CD8-positive, alpha-beta memory T cell (primary cell): ENCODE measurements at regions not wholly inside any gene's neighbourhood (a gene's known extent, or its start where the extent isn't known, plus 50 kb on each side); places are given as distances from the start of the nearest gene placed in this dataset.
"Not testable (repeated sequence)": the region's sequence is repeated elsewhere in the genome, so short reads cannot be mapped to it uniquely, and the experiment has no call there.

Source experiments
- CTCF ChIA-PET: fragments of 350-600 bp; sonication (Branson Sonifier 250); formaldehyde crosslinking; loops from one replicate; lab custom pipeline; 2021; ENCODE audit warnings: antibody characterized with exemption; lab: Charles Lee
- POLR2A ChIA-PET: fragments of 350-600 bp; sonication (Branson Sonifier 250); formaldehyde crosslinking; loops from one replicate; lab custom pipeline; 2021; ENCODE audit warnings: antibody characterized with exemption; lab: Charles Lee
- DNase-seq, 5 donors: peaks; one replicate each; pipeline versions ENCODE4 v3.0.0 to v3.0.0-alpha.2; 2020 to 2022; ENCODE audit warnings: mixed read lengths in 1 of 5
- H3K27ac ChIP-seq: one replicate; pipeline ENCODE4 v1.7.0; 2013; ENCODE audit warnings: low read depth, mild to moderate bottlenecking, low read length, moderate library complexity
- H3K27me3 ChIP-seq: 2 replicates; pipeline ENCODE4 v1.7.0; 2013; ENCODE audit warnings: low read length, mild to moderate bottlenecking; ENCODE audit not compliant: insufficient read depth, poor library complexity, severe bottlenecking
- H3K36me3 ChIP-seq: 2 replicates; pipeline ENCODE4 v1.7.0; 2013; ENCODE audit warnings: mild to moderate bottlenecking, low read length, moderate library complexity; ENCODE audit not compliant: insufficient read depth
- H3K4me1 ChIP-seq: 2 replicates; pipeline ENCODE4 v1.7.0; 2013; ENCODE audit warnings: mild to moderate bottlenecking, low read length, moderate library complexity; ENCODE audit not compliant: insufficient read depth
- H3K4me3 ChIP-seq: 2 replicates; pipeline ENCODE4 v1.7.0; 2013; ENCODE audit warnings: mild to moderate bottlenecking, low read length
- H3K9me3 ChIP-seq: 2 replicates; pipeline ENCODE4 v1.7.0; 2013; ENCODE audit warnings: mild to moderate bottlenecking, low read length
- H3K27ac Mint-ChIP-seq, 8 donors: one replicate each; pipeline ENCODE4 v1.8.0; 2020 to 2021; ENCODE audit warnings: mixed read lengths in 8 of 8, mild to moderate bottlenecking in 6 of 8, inconsistent platforms in 3 of 8, moderate library complexity in 3 of 8
- H3K27me3 Mint-ChIP-seq, 2 donors: one replicate each; pipeline ENCODE4 v1.8.0; 2020 to 2021; ENCODE audit warnings: mixed read lengths in 2 of 2, mild to moderate bottlenecking in 1 of 2, moderate library complexity in 1 of 2
- H3K36me3 Mint-ChIP-seq, 3 donors: one replicate each; pipeline ENCODE4 v1.8.0; 2020 to 2021; ENCODE audit warnings: mixed read lengths in 3 of 3, inconsistent platforms in 1 of 3, mild to moderate bottlenecking in 1 of 3
- H3K4me1 Mint-ChIP-seq, 3 donors: one replicate each; pipeline ENCODE4 v1.8.0; 2020 to 2021; ENCODE audit warnings: mixed read lengths in 3 of 3, inconsistent platforms in 1 of 3, mild to moderate bottlenecking in 1 of 3
- H3K4me3 Mint-ChIP-seq, 7 donors: one replicate each; pipeline ENCODE4 v1.8.0; 2020 to 2021; ENCODE audit warnings: mixed read lengths in 7 of 7, mild to moderate bottlenecking in 6 of 7, moderate library complexity in 4 of 7, inconsistent platforms in 2 of 7
- H3K9me3 Mint-ChIP-seq, 5 donors: one replicate each; pipeline ENCODE4 v1.8.0; 2020 to 2022; ENCODE audit warnings: mixed read lengths in 5 of 5, mild to moderate bottlenecking in 3 of 5, moderate library complexity in 2 of 5, inconsistent platforms in 1 of 5

GRCh38 chr18:14952444-14953077, 204.6 kb downstream of the ANKRD30B start:
- H3K27ac Mint-ChIP-seq, POLR2A ChIA-PET, H3K4me1 Mint-ChIP-seq, H3K4me3 ChIP-seq, H3K27me3 ChIP-seq, H3K4me1 ChIP-seq, H3K36me3 ChIP-seq, CTCF ChIA-PET, DNase-seq, H3K27ac ChIP-seq, H3K27me3 Mint-ChIP-seq, H3K9me3 ChIP-seq, H3K36me3 Mint-ChIP-seq, H3K4me3 Mint-ChIP-seq: not testable (repeated sequence)
- H3K9me3 Mint-ChIP-seq: peaks cover 3 to 17% (median 8%) of the 10 kb centered on the region in 5 donors

GRCh38 chr18:14958701-14959100, 210.7 kb downstream of the ANKRD30B start:
- H3K27ac Mint-ChIP-seq: no peak overlapping the region
- Histone ChIP-seq H3K4me3 (no peak overlapping the region), H3K9me3 (no peaks in the 10 kb centered on the region), H3K27me3 (no peaks in the 10 kb centered on the region), H3K4me1 (no peaks in the 10 kb centered on the region), H3K36me3 (no peaks in the 10 kb centered on the region), H3K27ac (no peak overlapping the region)
- DNase-seq: no peak
- no peaks in the 10 kb centered on the region for H3K4me1 Mint-ChIP-seq
- H3K9me3 Mint-ChIP-seq: peaks cover 3 to 17% (median 8%) of the 10 kb centered on the region in 5 donors
- no peaks in the 10 kb centered on the region for H3K27me3 Mint-ChIP-seq
- H3K4me3 Mint-ChIP-seq: no peak overlapping the region
- POLR2A ChIA-PET: no interaction called here
- CTCF ChIA-PET: no interaction called here
- H3K36me3 Mint-ChIP-seq: no peaks in the 10 kb centered on the region

GRCh38 chr18:14959550-14959949, 211.6 kb downstream of the ANKRD30B start:
- no peaks in the 10 kb centered on the region for H3K4me1 Mint-ChIP-seq
- no peak overlapping the region for H3K27ac Mint-ChIP-seq
- H3K27me3 Mint-ChIP-seq: no peaks in the 10 kb centered on the region
- H3K9me3 Mint-ChIP-seq: peaks cover 3 to 17% (median 8%) of the 10 kb centered on the region in 5 donors
- no peaks in the 10 kb centered on the region for H3K36me3 Mint-ChIP-seq
- H3K4me3 Mint-ChIP-seq: no peak overlapping the region
- no peaks in the 10 kb centered on the region for H3K4me1 ChIP-seq
- no peak for DNase-seq
- no peaks in the 10 kb centered on the region for H3K9me3 ChIP-seq
- no peaks in the 10 kb centered on the region for H3K36me3 ChIP-seq
- H3K27me3 ChIP-seq: no peaks in the 10 kb centered on the region
- POLR2A ChIA-PET: no interaction called here
- no peak overlapping the region for H3K27ac ChIP-seq
- no peak overlapping the region for H3K4me3 ChIP-seq
- CTCF ChIA-PET: no interaction called here

GRCh38 chr18:14961991-14962390, 214.0 kb downstream of the ANKRD30B start:
- ChIA-PET POLR2A (no interaction called here), CTCF (no interaction called here)
- no peaks in the 10 kb centered on the region for H3K36me3 Mint-ChIP-seq
- Histone ChIP-seq H3K36me3 (no peaks in the 10 kb centered on the region), H3K27me3 (no peaks in the 10 kb centered on the region), H3K27ac (no peak overlapping the region), H3K4me3 (no peak overlapping the region), H3K4me1 (no peaks in the 10 kb centered on the region), H3K9me3 (no peaks in the 10 kb centered on the region)
- H3K4me1 Mint-ChIP-seq: no peaks in the 10 kb centered on the region
- H3K27me3 Mint-ChIP-seq: no peaks in the 10 kb centered on the region
- DNase-seq: no peak
- H3K9me3 Mint-ChIP-seq: peaks cover 0 to 5% (median 0%) of the 10 kb centered on the region in 5 donors
- no peak overlapping the region for H3K27ac Mint-ChIP-seq
- H3K4me3 Mint-ChIP-seq: no peak overlapping the region

- Mint-ChIP-seq H3K36me3 (no peaks in the 10 kb centered on the region), H3K27ac (no peak overlapping the region), H3K4me1 (no peaks in the 10 kb centered on the region), H3K4me3 (no peak overlapping the region), H3K9me3 (no peaks in the 10 kb centered on the region), H3K27me3 (no peaks in the 10 kb centered on the region)
- no peak for DNase-seq
- no peak overlapping the region for H3K4me3 ChIP-seq
- no peak overlapping the region for H3K27ac ChIP-seq
- H3K9me3 ChIP-seq: no peaks in the 10 kb centered on the region
- no peaks in the 10 kb centered on the region for H3K27me3 ChIP-seq
- CTCF ChIA-PET: no interaction called here
- POLR2A ChIA-PET: no interaction called here
- H3K36me3 ChIP-seq: no peaks in the 10 kb centered on the region
- H3K4me1 ChIP-seq: no peaks in the 10 kb centered on the region
Observed at GRCh38 chr18:14962626-14963025, 214.7 kb downstream of the ANKRD30B start.

- ChIA-PET POLR2A (no interaction called here), CTCF (no interaction called here)
- no peaks in the 10 kb centered on the region for H3K27me3 ChIP-seq
- no peak for DNase-seq
- H3K36me3 ChIP-seq: no peaks in the 10 kb centered on the region
- Mint-ChIP-seq H3K9me3 (no peaks in the 10 kb centered on the region), H3K36me3 (no peaks in the 10 kb centered on the region), H3K27me3 (no peaks in the 10 kb centered on the region), H3K27ac (no peak overlapping the region), H3K4me1 (no peaks in the 10 kb centered on the region), H3K4me3 (no peak overlapping the region)
- H3K27ac ChIP-seq: no peak overlapping the region
- H3K9me3 ChIP-seq: no peaks in the 10 kb centered on the region
- H3K4me1 ChIP-seq: no peaks in the 10 kb centered on the region
- H3K4me3 ChIP-seq: no peak overlapping the region
Observed at GRCh38 chr18:14963246-14963645, 215.3 kb downstream of the ANKRD30B start.

GRCh38 chr18:14964002-14964401, 216.0 kb downstream of the ANKRD30B start:
- ChIA-PET POLR2A (no interaction called here), CTCF (no interaction called here)
- no peak overlapping the region for H3K4me3 Mint-ChIP-seq

GRCh38 chr18:14964406-14964805, 216.4 kb downstream of the ANKRD30B start:
- ChIA-PET POLR2A (no interaction called here), CTCF (no interaction called here)
- H3K4me1 ChIP-seq: no peaks in the 10 kb centered on the region
- Mint-ChIP-seq H3K4me3 (no peak overlapping the region), H3K9me3 (no peaks in the 10 kb centered on the region), H3K27ac (no peak overlapping the region), H3K27me3 (no peaks in the 10 kb centered on the region), H3K4me1 (no peaks in the 10 kb centered on the region), H3K36me3 (no peaks in the 10 kb centered on the region)
- H3K27me3 ChIP-seq: no peaks in the 10 kb centered on the region
- no peak for DNase-seq
- no peak overlapping the region for H3K27ac ChIP-seq
- no peaks in the 10 kb centered on the region for H3K9me3 ChIP-seq
- no peak overlapping the region for H3K4me3 ChIP-seq
- no peaks in the 10 kb centered on the region for H3K36me3 ChIP-seq

More at GRCh38 chr18:14964002-14964401, 216.0 kb downstream of the ANKRD30B start:
- Histone ChIP-seq H3K27ac (no peak overlapping the region), H3K4me3 (no peak overlapping the region), H3K9me3 (no peaks in the 10 kb centered on the region), H3K27me3 (no peaks in the 10 kb centered on the region), H3K4me1 (no peaks in the 10 kb centered on the region), H3K36me3 (no peaks in the 10 kb centered on the region)
- Mint-ChIP-seq H3K27me3 (no peaks in the 10 kb centered on the region), H3K36me3 (no peaks in the 10 kb centered on the region), H3K9me3 (no peaks in the 10 kb centered on the region), H3K27ac (no peak overlapping the region), H3K4me1 (no peaks in the 10 kb centered on the region)
- DNase-seq: no peak

- H3K27ac ChIP-seq, H3K36me3 Mint-ChIP-seq, H3K4me3 ChIP-seq, POLR2A ChIA-PET, CTCF ChIA-PET, H3K27me3 ChIP-seq, DNase-seq, H3K4me1 ChIP-seq, H3K36me3 ChIP-seq, H3K9me3 ChIP-seq, H3K9me3 Mint-ChIP-seq, H3K27me3 Mint-ChIP-seq, H3K4me1 Mint-ChIP-seq, H3K4me3 Mint-ChIP-seq, H3K27ac Mint-ChIP-seq: not testable (repeated sequence)
Observed at GRCh38 chr18:14964976-14965375, 217.0 kb downstream of the ANKRD30B start.
